ENCODE measurements at regions not wholly inside any gene's neighbourhood (a gene's known extent, or its start where the extent isn't known, plus 50 kb on each side); places are given as distances from the start of the nearest gene placed in this dataset.

- no peak for TF ChIP-seq CTCF (conservative IDR thresholded peaks at IDR 0.05; ENCODE audit: low read depth, low read length)
- no peak for DNase-seq (ENCODE audit: low read depth)
- H3K4me3 ChIP-seq (ENCODE audit: low read length), result no peak overlapping the region
Observed at GRCh38 chr2:104416339-104417000, 437.4 kb upstream of the POU3F3 start.

- H3K4me3 ChIP-seq (ENCODE audit: low read length), result no peak overlapping the region
- no peak for DNase-seq (ENCODE audit: low read depth)
- TF ChIP-seq CTCF (conservative IDR thresholded peaks at IDR 0.05; ENCODE audit: low read depth, low read length), result no peak
Observed at GRCh38 chr2:104420420-104420819, 433.5 kb upstream of the POU3F3 start.

- no peak for DNase-seq (ENCODE audit: low read depth)
- no peak overlapping the region for H3K4me3 ChIP-seq (ENCODE audit: low read length)
- TF ChIP-seq CTCF (conservative IDR thresholded peaks at IDR 0.05; ENCODE audit: low read depth, low read length), result no peak
Observed at GRCh38 chr2:104420953-104421352, 433.0 kb upstream of the POU3F3 start.

- TF ChIP-seq CTCF (conservative IDR thresholded peaks at IDR 0.05; ENCODE audit: low read depth, low read length), result no peak
- no peak for DNase-seq (ENCODE audit: low read depth)
- H3K4me3 ChIP-seq (ENCODE audit: low read length), result no peak overlapping the region
Observed at GRCh38 chr2:104425850-104426595, 427.9 kb upstream of the POU3F3 start.

GRCh38 chr2:104428155-104428554, 425.8 kb upstream of the POU3F3 start:
- H3K4me3 ChIP-seq (ENCODE audit: low read length), result no peak overlapping the region
- no peak for TF ChIP-seq CTCF (conservative IDR thresholded peaks at IDR 0.05; ENCODE audit: low read depth, low read length)
- no peak for DNase-seq (ENCODE audit: low read depth)

GRCh38 chr2:104429639-104430358, 424.1 kb upstream of the POU3F3 start:
- no peak overlapping the region for H3K4me3 ChIP-seq (ENCODE audit: low read length)
- TF ChIP-seq CTCF (conservative IDR thresholded peaks at IDR 0.05; ENCODE audit: low read depth, low read length), result no peak
- no peak for DNase-seq (ENCODE audit: low read depth)
